ENCODE measurements at regions not wholly inside any gene's neighbourhood (a gene's known extent, or its start where the extent isn't known, plus 50 kb on each side); places are given as distances from the start of the nearest gene placed in this dataset.

DNA sequence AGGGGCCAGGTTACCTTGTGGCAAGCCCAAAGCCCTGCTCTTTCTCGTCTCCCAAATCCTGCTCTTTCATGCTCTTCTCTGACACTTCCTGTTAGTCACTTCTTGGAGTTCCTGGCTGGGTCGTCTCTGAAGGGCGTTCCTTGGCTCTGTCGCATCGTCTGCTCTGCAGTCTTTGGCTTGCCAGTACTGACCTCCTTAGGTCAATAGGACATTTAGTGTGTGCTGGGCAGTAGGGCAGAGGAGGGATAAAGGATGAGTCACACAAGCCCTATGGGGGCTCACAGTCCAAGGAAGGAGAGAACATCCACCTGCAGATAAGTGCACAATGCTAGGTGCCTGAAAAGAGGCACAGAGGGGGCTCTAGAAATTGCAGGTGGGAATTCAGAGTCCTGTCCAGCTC, 87.5 kb downstream of the FAM43A start:
- no peaks in the 10 kb centered on the region for H3K23me2 ChIP-seq (ENCODE audit: insufficient read length, low read depth, low read length, poor library complexity, severe bottlenecking)
- no peaks in the 10 kb centered on the region; a peak in 1 of 7 replicates for H3K36me3 Mint-ChIP-seq (ENCODE audit: insufficient read depth in 1 of 3, low read depth in 3 of 3)

More for the DNA sequence above, 87.5 kb downstream of the FAM43A start:
- Histone ChIP-seq H3K79me1 (ENCODE audit: insufficient read depth, low read depth, low read length, poor library complexity, severe bottlenecking) (no peaks in the 10 kb centered on the region), H3K27ac (ENCODE audit: insufficient read length, low read depth, low read length) (no peak overlapping the region), H2AK5ac (ENCODE audit: insufficient read length, low read length) (no peak overlapping the region), H2BK120ac (ENCODE audit: low read depth, low read length, poor library complexity, severe bottlenecking) (no peak overlapping the region), H2BK5ac (ENCODE audit: insufficient read length, low read length) (no peak overlapping the region), H3K9ac (ENCODE audit: extremely low read depth, insufficient read length, low read length) (no peak overlapping the region), H3K4me2 (ENCODE audit: insufficient read depth, insufficient read length, low read length) (no peak overlapping the region), H3K23ac (ENCODE audit: insufficient read length, low read depth, low read length) (no peak overlapping the region), H2BK20ac (ENCODE audit: low read depth, low read length, poor library complexity, severe bottlenecking) (no peak overlapping the region), H3K4me1 (ENCODE audit: insufficient read depth, low read length) (peaks cover 2% of the 10 kb centered on the region; the same call in 1 of the 2 replicates), H3K79me2 (ENCODE audit: insufficient read depth, low read length) (no peaks in the 10 kb centered on the region), H3K4ac (ENCODE audit: low read depth, low read length) (no peak overlapping the region), H3T11ph (ENCODE audit: low read length) (no peak overlapping the region), H3K9me3 (ENCODE audit: control insufficient read depth, low read depth, low read length) (no peaks in the 10 kb centered on the region), H4K5ac (ENCODE audit: insufficient read length, low read depth, low read length) (no peak overlapping the region), H2AFZ (ENCODE audit: low read length) (no peak overlapping the region), H3K56ac (ENCODE audit: insufficient read length, low read depth, low read length) (no peak overlapping the region), H4K91ac (ENCODE audit: insufficient read length, low read depth, low read length) (no peak overlapping the region), H3K14ac (ENCODE audit: insufficient read depth, low read length) (no peak overlapping the region), H3K27me3 (ENCODE audit: insufficient read depth, low read length) (no peaks in the 10 kb centered on the region; the same call in 1 of the 2 replicates), H2BK15ac (ENCODE audit: low read depth, low read length) (no peak overlapping the region), H4K8ac (replicated peaks; ENCODE audit: insufficient read length, low read depth, low read length) (no peak overlapping the region), H4K20me1 (ENCODE audit: control insufficient read depth, insufficient read depth, insufficient read length) (no peaks in the 10 kb centered on the region), H2BK12ac (ENCODE audit: insufficient read length, low read depth, low read length) (no peak overlapping the region), H3K18ac (ENCODE audit: insufficient read length, low read depth, low read length) (no peak overlapping the region)
- DNase-seq: no peak
- no peak overlapping the region for H3K27ac Mint-ChIP-seq
- H3K4me1 Mint-ChIP-seq: peaks cover 31 to 33% of the 10 kb centered on the region in 2 experiments
- TF ChIP-seq, protein P1, sequence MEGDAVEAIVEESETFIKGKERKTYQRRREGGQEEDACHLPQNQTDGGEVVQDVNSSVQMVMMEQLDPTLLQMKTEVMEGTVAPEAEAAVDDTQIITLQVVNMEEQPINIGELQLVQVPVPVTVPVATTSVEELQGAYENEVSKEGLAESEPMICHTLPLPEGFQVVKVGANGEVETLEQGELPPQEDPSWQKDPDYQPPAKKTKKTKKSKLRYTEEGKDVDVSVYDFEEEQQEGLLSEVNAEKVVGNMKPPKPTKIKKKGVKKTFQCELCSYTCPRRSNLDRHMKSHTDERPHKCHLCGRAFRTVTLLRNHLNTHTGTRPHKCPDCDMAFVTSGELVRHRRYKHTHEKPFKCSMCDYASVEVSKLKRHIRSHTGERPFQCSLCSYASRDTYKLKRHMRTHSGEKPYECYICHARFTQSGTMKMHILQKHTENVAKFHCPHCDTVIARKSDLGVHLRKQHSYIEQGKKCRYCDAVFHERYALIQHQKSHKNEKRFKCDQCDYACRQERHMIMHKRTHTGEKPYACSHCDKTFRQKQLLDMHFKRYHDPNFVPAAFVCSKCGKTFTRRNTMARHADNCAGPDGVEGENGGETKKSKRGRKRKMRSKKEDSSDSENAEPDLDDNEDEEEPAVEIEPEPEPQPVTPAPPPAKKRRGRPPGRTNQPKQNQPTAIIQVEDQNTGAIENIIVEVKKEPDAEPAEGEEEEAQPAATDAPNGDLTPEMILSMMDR (conservative IDR thresholded peaks at IDR 0.05): no peak
- no peak overlapping the region for H3K4me3 Mint-ChIP-seq
- peaks cover 56% of the 10 kb centered on the region for H3K27me3 Mint-ChIP-seq (ENCODE audit: low read depth)
- no CpG with 5 or more reads among the region's 5 CpGs for WGBS (ENCODE audit: extremely low coverage, insufficient read length, low lambda C conversion rate)
- H3K9me3 Mint-ChIP-seq: no peaks in the 10 kb centered on the region
